Mucosa of descending colon (tissue), 3 donors: ENCODE measurements at regions not wholly inside any gene's neighbourhood (a gene's known extent, or its start where the extent isn't known, plus 50 kb on each side); places are given as distances from the start of the nearest gene placed in this dataset.

Experiments
- ATAC-seq: fragments of 200-7000 bp; cut with Tn5 transposase; one replicate; pipeline ENCODE4 v1.9.1; 2020; ENCODE audit warnings: mild to moderate bottlenecking, moderate library complexity
- DNase-seq, 3 donors: peaks; one replicate each; pipeline ENCODE4 v3.0.0-alpha.2; 2020
- H3K36me3 ChIP-seq: fragments of 200-600 bp; one replicate; pipeline ENCODE4 v1.8.0; 2021; ENCODE audit warnings: low read depth, mild to moderate bottlenecking
- H3K4me1 ChIP-seq: fragments of 200-600 bp; one replicate; pipeline ENCODE4 v1.8.0; 2021; ENCODE audit warnings: low read depth, mild to moderate bottlenecking
- H3K4me3 ChIP-seq: fragments of 200-600 bp; one replicate; pipeline ENCODE4 v1.8.0; 2021; ENCODE audit warnings: mild to moderate bottlenecking
- H3K9me3 ChIP-seq: fragments of 200-600 bp; one replicate; pipeline ENCODE4 v1.8.0; 2021; ENCODE audit warnings: mild to moderate bottlenecking
- intact Hi-C, 2 donors: fragments of 100-400 bp; cut with DNase I in 1 of 2; cut with micrococcal nuclease in 1 of 2; formaldehyde crosslinking; loops; one replicate each; pipeline versions ENCODE4 v1.11.0 to v1.11.1; 2022; cut with DNase I, micrococcal nuclease
- TF ChIP-seq, protein P1 (sequence below): fragments of 200-600 bp; IDR thresholded peaks from one replicate; pipeline ENCODE4 v1.8.0; 2022; ENCODE audit warnings: antibody characterized with exemption, mild to moderate bottlenecking
- donor health status: DM: no; HTN: no; CAD: no; lungs with moderate emphysema.
- donor health status: DM: no; HTN: no; CAD: no.
- donor health status: DM: no; HTN: yes; CAD: no.

GRCh38 chrX:35741142-35741541 is 57.0 kb upstream of the MAGEB16 start:
- no peak for DNase-seq
- TF ChIP-seq, protein P1, sequence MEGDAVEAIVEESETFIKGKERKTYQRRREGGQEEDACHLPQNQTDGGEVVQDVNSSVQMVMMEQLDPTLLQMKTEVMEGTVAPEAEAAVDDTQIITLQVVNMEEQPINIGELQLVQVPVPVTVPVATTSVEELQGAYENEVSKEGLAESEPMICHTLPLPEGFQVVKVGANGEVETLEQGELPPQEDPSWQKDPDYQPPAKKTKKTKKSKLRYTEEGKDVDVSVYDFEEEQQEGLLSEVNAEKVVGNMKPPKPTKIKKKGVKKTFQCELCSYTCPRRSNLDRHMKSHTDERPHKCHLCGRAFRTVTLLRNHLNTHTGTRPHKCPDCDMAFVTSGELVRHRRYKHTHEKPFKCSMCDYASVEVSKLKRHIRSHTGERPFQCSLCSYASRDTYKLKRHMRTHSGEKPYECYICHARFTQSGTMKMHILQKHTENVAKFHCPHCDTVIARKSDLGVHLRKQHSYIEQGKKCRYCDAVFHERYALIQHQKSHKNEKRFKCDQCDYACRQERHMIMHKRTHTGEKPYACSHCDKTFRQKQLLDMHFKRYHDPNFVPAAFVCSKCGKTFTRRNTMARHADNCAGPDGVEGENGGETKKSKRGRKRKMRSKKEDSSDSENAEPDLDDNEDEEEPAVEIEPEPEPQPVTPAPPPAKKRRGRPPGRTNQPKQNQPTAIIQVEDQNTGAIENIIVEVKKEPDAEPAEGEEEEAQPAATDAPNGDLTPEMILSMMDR = no peak

GRCh38 chrX:35743331-35743730 is 54.8 kb upstream of the MAGEB16 start:
- Histone ChIP-seq H3K4me1 (no peaks in the 10 kb centered on the region), H3K4me3 (no peak overlapping the region), H3K9me3 (no peaks in the 10 kb centered on the region), H3K36me3 (no peaks in the 10 kb centered on the region)
- ATAC-seq (no peak), DNase-seq (no peak)
- intact Hi-C loops = no loop called here
- TF ChIP-seq, protein P1 = no peak

More at GRCh38 chrX:35741142-35741541, 57.0 kb upstream of the MAGEB16 start:
- Histone ChIP-seq H3K36me3 (no peaks in the 10 kb centered on the region), H3K4me3 (no peak overlapping the region), H3K9me3 (no peaks in the 10 kb centered on the region), H3K4me1 (no peaks in the 10 kb centered on the region)
- intact Hi-C loops = no loop called here
- no peak for ATAC-seq
